A673 (cell line): ENCODE measurements at regions not wholly inside any gene's neighbourhood (a gene's known extent, or its start where the extent isn't known, plus 50 kb on each side); places are given as distances from the start of the nearest gene placed in this dataset.
"Not testable (repeated sequence)": the region's sequence is repeated elsewhere in the genome, so short reads cannot be mapped to it uniquely, and the experiment has no call there.

Source experiments
- BruUV-seq: library from RNA; stranded (reverse); fragments of 400-500 nt; replicated peaks from 2 replicates; lab custom pipeline; 2021; lab: Mats Ljungman, UMichigan
- CTCF ChIA-PET: fragments of 300-600 bp; sonication (Branson Sonifier 250); formaldehyde crosslinking; loops from one replicate; lab custom pipeline; 2022; ENCODE audit warnings: antibody characterized with exemption; lab: Charles Lee
- POLR2A ChIA-PET: fragments of 300-600 bp; sonication (Branson Sonifier 250); formaldehyde crosslinking; loops from one replicate; lab custom pipeline; 2022; ENCODE audit warnings: antibody characterized with exemption; ENCODE audit not compliant: low non-redundant PET; lab: Charles Lee
- DNase-seq: peaks from one replicate; pipeline ENCODE4 v3.0.0-alpha.2; 2015; ENCODE audit warnings: low spot score
- H3K27ac ChIP-seq: fragments of 200-600 bp; sonication (generic); 2 replicates; pipeline ENCODE4 v1.5.1; 2016; ENCODE audit warnings: mixed run types, low read depth, mild to moderate bottlenecking, mixed read lengths, antibody characterized with exemption, low read length; ENCODE audit not compliant: poor library complexity, severe bottlenecking
- H3K27me3 ChIP-seq: fragments of 200-600 bp; sonication (generic); replicated peaks from 2 replicates; pipeline ENCODE4 v1.6.1; 2017; ENCODE audit warnings: mixed run types, low read depth, mild to moderate bottlenecking, mixed read lengths, antibody characterized with exemption, low read length; ENCODE audit not compliant: insufficient read depth, poor library complexity
- H3K36me3 ChIP-seq: fragments of 200-600 bp; sonication (generic); 2 replicates; pipeline ENCODE4 v1.6.1; 2016; ENCODE audit warnings: mixed run types, mild to moderate bottlenecking, mixed read lengths, antibody characterized with exemption, low read length; ENCODE audit not compliant: insufficient read depth, poor library complexity, severe bottlenecking
- H3K4me1 ChIP-seq: fragments of 200-600 bp; sonication (generic); 2 replicates; pipeline ENCODE4 v1.6.1; 2017; ENCODE audit warnings: mixed run types, mild to moderate bottlenecking, mixed read lengths, antibody characterized with exemption, low read length; ENCODE audit not compliant: insufficient read depth, poor library complexity, severe bottlenecking
- H3K4me3 ChIP-seq: fragments of 200-600 bp; sonication (generic); 2 replicates; pipeline ENCODE4 v1.5.1; 2016; ENCODE audit warnings: low read depth, mixed run types, mild to moderate bottlenecking, mixed read lengths, low read length; ENCODE audit not compliant: poor library complexity, severe bottlenecking
- H3K9me3 ChIP-seq: fragments of 200-600 bp; sonication (generic); 2 replicates; pipeline ENCODE4 v1.6.1; 2016; ENCODE audit warnings: mixed run types, low read depth, mild to moderate bottlenecking, mixed read lengths, antibody characterized with exemption, low read length; ENCODE audit not compliant: poor library complexity, severe bottlenecking
- CTCF ChIP-seq: fragments of 300-800, 200-600 bp; sonication (generic); conservative IDR thresholded peaks from 2 replicates; pipeline ENCODE4 v1.5.1; 2017; ENCODE audit warnings: low read depth, mild to moderate bottlenecking, antibody characterized with exemption, low read length, moderate library complexity, mixed read lengths
- EZH2 ChIP-seq: fragments of 200-600 bp; sonication (generic); IDR thresholded peaks from 2 replicates; pipeline ENCODE4 v1.6.1; 2017; ENCODE audit warnings: borderline replicate concordance, low read depth, mild to moderate bottlenecking, mixed read lengths, antibody characterized with exemption, low read length; ENCODE audit not compliant: poor library complexity, severe bottlenecking
- intact Hi-C: fragments of 100-400 bp; cut with micrococcal nuclease; formaldehyde crosslinking; loops from one replicate; pipeline ENCODE4 v1.10.0; 2022; ENCODE audit not compliant: unreplicated experiment

DNA sequence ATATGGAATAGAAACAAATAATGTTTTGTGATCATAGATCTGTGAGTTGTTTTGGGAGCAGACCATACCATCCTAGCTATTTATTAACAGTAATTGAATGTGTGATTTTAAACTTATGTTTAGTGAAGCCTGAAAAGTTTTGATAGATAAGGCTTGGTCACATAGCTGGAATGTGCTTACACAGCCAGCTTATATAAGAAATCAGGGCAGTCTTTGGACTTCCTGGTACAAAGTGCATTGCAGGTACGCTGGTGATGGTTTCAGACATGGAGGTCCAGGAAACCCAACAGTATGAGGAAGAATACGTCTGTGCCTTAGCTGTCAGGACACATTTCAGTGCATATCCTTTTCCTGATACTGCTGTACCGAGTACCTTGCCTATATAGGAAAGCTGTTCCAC is 2316.2 kb upstream of the PCDH20 start:
- TF ChIP-seq CTCF: no peak
- no peak for TF ChIP-seq EZH2
- no TSS peak for BruUV-seq
- no peak for DNase-seq
- H3K27me3 ChIP-seq: no peaks in the 10 kb centered on the region
- ChIA-PET CTCF (no interaction called here), POLR2A (no interaction called here)
- no peak overlapping the region for H3K4me3 ChIP-seq
- no peak overlapping the region for H3K27ac ChIP-seq
- no peaks in the 10 kb centered on the region for H3K9me3 ChIP-seq
- H3K4me1 ChIP-seq: no peaks in the 10 kb centered on the region
- intact Hi-C loops: no loop called here
- no peaks in the 10 kb centered on the region for H3K36me3 ChIP-seq

DNA sequence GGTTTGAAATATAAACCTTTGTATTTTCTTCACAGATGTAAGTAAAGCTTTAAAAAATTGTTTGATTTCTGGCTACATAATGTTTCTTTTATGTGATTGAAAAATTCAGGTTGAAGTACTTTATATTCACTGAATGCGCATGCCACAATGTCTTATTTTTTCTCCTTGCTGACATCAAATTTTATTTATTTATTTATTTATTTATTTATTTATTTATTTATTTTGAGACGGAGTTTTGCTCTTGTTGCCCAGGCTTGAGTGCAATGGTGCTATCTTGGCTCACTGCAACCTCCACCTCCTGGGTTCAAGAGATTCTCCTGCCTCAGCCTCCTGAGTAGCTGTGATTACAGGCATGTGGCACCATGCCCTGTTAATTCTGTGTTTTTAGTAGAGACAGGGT is 2296.5 kb upstream of the PCDH20 start:
- CTCF ChIA-PET, DNase-seq, POLR2A ChIA-PET, H3K27me3 ChIP-seq, H3K9me3 ChIP-seq, H3K4me3 ChIP-seq, H3K27ac ChIP-seq, H3K36me3 ChIP-seq, BruUV-seq, intact Hi-C loops, H3K4me1 ChIP-seq: not testable (repeated sequence)

GRCh38 chr13:63706751-63707150 is 2291.1 kb upstream of the PCDH20 start:
- no peaks in the 10 kb centered on the region for H3K9me3 ChIP-seq
- no TSS peak for BruUV-seq
- CTCF ChIA-PET: interaction anchor here (0.6 kb wide), 1 partner anchor 483 kb away, joined by 3 read pairs; no protein-coding TSS in a partner anchor
- DNase-seq: peak; percentile 47
- no peak overlapping the region for H3K4me3 ChIP-seq
- intact Hi-C loops: no loop called here
- no peak overlapping the region for H3K27ac ChIP-seq
- POLR2A ChIA-PET: no interaction called here
- H3K4me1 ChIP-seq: peaks cover 15% of the 10 kb centered on the region
- H3K36me3 ChIP-seq: no peaks in the 10 kb centered on the region
- no peaks in the 10 kb centered on the region for H3K27me3 ChIP-seq
- TF ChIP-seq CTCF: 0 out of 2 replicates have a peak, but pooled peaks have one; percentile 20
- no peak for TF ChIP-seq EZH2

DNA sequence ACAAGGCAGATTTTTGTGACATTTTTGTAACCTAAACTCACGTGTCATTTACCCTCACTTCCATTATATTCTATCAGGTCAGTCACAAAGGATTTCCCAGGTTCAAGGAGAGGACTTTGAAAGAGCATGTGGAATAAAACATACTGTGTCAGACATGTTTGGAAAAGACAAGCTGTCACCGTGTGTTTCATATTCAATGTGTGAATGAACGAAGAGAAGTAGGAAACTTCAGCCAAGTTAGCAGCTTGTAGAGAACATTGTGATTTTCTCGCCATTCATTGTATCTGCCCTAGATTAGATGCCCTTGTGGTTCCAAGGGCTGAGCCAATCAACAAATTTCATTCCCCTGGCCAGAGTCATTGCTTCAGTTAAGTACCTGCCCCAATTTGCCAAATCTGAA is 2288.9 kb upstream of the PCDH20 start:
- Histone ChIP-seq H3K9me3 (no peaks in the 10 kb centered on the region), H3K4me3 (no peak overlapping the region), H3K27ac (no peak overlapping the region), H3K36me3 (no peaks in the 10 kb centered on the region), H3K27me3 (no peaks in the 10 kb centered on the region), H3K4me1 (peaks cover 15% of the 10 kb centered on the region)
- intact Hi-C loops: no loop called here
- no TSS peak for BruUV-seq
- POLR2A ChIA-PET: no interaction called here
- TF ChIP-seq CTCF (no peak), EZH2 (no peak)
- no peak for DNase-seq
- CTCF ChIA-PET: no interaction called here
